Neural progenitor cell (in vitro differentiated cells): ENCODE measurements at regions not wholly inside any gene's neighbourhood (a gene's known extent, or its start where the extent isn't known, plus 50 kb on each side); places are given as distances from the start of the nearest gene placed in this dataset.

Experiments used
- CTCF ChIP-seq: fragments of 200-600 bp; sonication (generic); IDR thresholded peaks from 2 replicates; pipeline ENCODE4 v1.5.1; 2017; ENCODE audit warnings: antibody characterized with exemption, mild to moderate bottlenecking
- EZH2 ChIP-seq: fragments of 200-600 bp; sonication (generic); IDR thresholded peaks from 2 replicates; pipeline ENCODE4 v1.6.1; 2017; ENCODE audit warnings: antibody characterized with exemption, mild to moderate bottlenecking, moderate library complexity

GRCh38 chrX:131795442-131796229 is 227.5 kb upstream of the STK26 start:
- no peak for TF ChIP-seq CTCF
- TF ChIP-seq EZH2 = no peak
